ENCODE measurements at regions not wholly inside any gene's neighbourhood (a gene's known extent, or its start where the extent isn't known, plus 50 kb on each side); places are given as distances from the start of the nearest gene placed in this dataset.

- Histone ChIP-seq H3K4ac (ENCODE audit: low read depth, low read length) (no peak overlapping the region), H3K18ac (ENCODE audit: insufficient read length, low read depth, low read length) (no peak overlapping the region), H3K23me2 (ENCODE audit: insufficient read length, low read depth, low read length, poor library complexity, severe bottlenecking) (no peaks in the 10 kb centered on the region), H3K79me2 (ENCODE audit: insufficient read depth, low read length) (no peaks in the 10 kb centered on the region), H2BK15ac (ENCODE audit: low read depth, low read length) (no peak overlapping the region), H3K14ac (ENCODE audit: insufficient read depth, low read length) (no peak overlapping the region), H3K9me3 (ENCODE audit: control insufficient read depth, low read depth, low read length) (no peaks in the 10 kb centered on the region), H3K27me3 (ENCODE audit: insufficient read depth, low read length) (no peaks in the 10 kb centered on the region), H2BK12ac (ENCODE audit: insufficient read length, low read depth, low read length) (no peak overlapping the region), H2AK5ac (ENCODE audit: insufficient read length, low read length) (no peak overlapping the region), H2BK20ac (ENCODE audit: low read depth, low read length, poor library complexity, severe bottlenecking) (no peak overlapping the region), H2BK5ac (ENCODE audit: insufficient read length, low read length) (no peak overlapping the region), H3K79me1 (ENCODE audit: insufficient read depth, low read depth, low read length, poor library complexity, severe bottlenecking) (no peaks in the 10 kb centered on the region), H4K91ac (ENCODE audit: insufficient read length, low read depth, low read length) (no peak overlapping the region), H2AFZ (ENCODE audit: low read length) (no peak overlapping the region), H2BK120ac (ENCODE audit: low read depth, low read length, poor library complexity, severe bottlenecking) (no peak overlapping the region), H3K56ac (ENCODE audit: insufficient read length, low read depth, low read length) (no peak overlapping the region), H4K8ac (replicated peaks; ENCODE audit: insufficient read length, low read depth, low read length) (no peak overlapping the region), H3K9ac (ENCODE audit: extremely low read depth, insufficient read length, low read length) (no peak overlapping the region), H3K23ac (ENCODE audit: insufficient read length, low read depth, low read length) (no peak overlapping the region), H4K5ac (ENCODE audit: insufficient read length, low read depth, low read length) (no peak overlapping the region), H3K4me2 (ENCODE audit: insufficient read depth, insufficient read length, low read length) (no peak overlapping the region), H3K27ac (ENCODE audit: insufficient read length, low read depth, low read length) (no peak overlapping the region), H4K20me1 (ENCODE audit: control insufficient read depth, insufficient read depth, insufficient read length) (no peaks in the 10 kb centered on the region), H3K4me1 (ENCODE audit: insufficient read depth, low read length) (no peaks in the 10 kb centered on the region), H3T11ph (ENCODE audit: low read length) (no peak overlapping the region)
- Mint-ChIP-seq H3K36me3 (ENCODE audit: insufficient read depth in 1 of 3, low read depth in 3 of 3) (peaks cover 0 to 7% (median 3%) of the 10 kb centered on the region in 3 experiments; a peak in 4 of 7 replicates), H3K4me1 (peaks cover 3 to 4% of the 10 kb centered on the region in 2 experiments; a peak in 2 of 4 replicates), H3K9me3 (peaks cover 7 to 11% of the 10 kb centered on the region in 2 experiments; a peak in 4 of 5 replicates), H3K27ac (no peak overlapping the region), H3K27me3 (ENCODE audit: low read depth) (peaks cover 6% of the 10 kb centered on the region), H3K4me3 (no peak overlapping the region)
- TF ChIP-seq CTCF (conservative IDR thresholded peaks at IDR 0.05): no peak
- no peak for DNase-seq
- no CpG with 5 or more reads among the region's 9 CpGs for WGBS (ENCODE audit: extremely low coverage, insufficient read length, low lambda C conversion rate)
Measured at GRCh38 chr10:130666215-130666614, 530.0 kb downstream of the GLRX3 start.

Data from H9 (cell line).